GM18909 (cell line): ENCODE measurements at regions not wholly inside any gene's neighbourhood (a gene's known extent, or its start where the extent isn't known, plus 50 kb on each side); places are given as distances from the start of the nearest gene placed in this dataset.
A peak's percentile ranks its signal among the peaks of the same experiment; 100 is the strongest.
"Not testable (repeated sequence)": the region's sequence is repeated elsewhere in the genome, so short reads cannot be mapped to it uniquely, and the experiment has no call there.

Experiments used
- ATAC-seq: cut with Tn5 transposase; IDR thresholded peaks from one replicate; pipeline ENCODE4 v1.9.1; 2021; ENCODE audit warnings: mild to moderate bottlenecking; ENCODE audit not compliant: unreplicated experiment, poor library complexity

GRCh38 chr10:50993771-50994251 is 80.5 kb upstream of the PRKG1 start:
- no peak for ATAC-seq

- ATAC-seq = no peak
These were observed 76.8 kb upstream of the PRKG1 start for GRCh38 chr10:50997461-50997860.

- no peak for ATAC-seq
These were observed 75.1 kb upstream of the PRKG1 start for GRCh38 chr10:50999163-50999562.

GRCh38 chr10:51000164-51000563 is 74.1 kb upstream of the PRKG1 start:
- no peak for ATAC-seq

GRCh38 chr10:51000976-51001375 is 73.3 kb upstream of the PRKG1 start:
- no peak for ATAC-seq

- ATAC-seq = peak; percentile 71
These were observed 72.7 kb upstream of the PRKG1 start for GRCh38 chr10:51001587-51001986.

GRCh38 chr10:51002469-51002868 is 71.8 kb upstream of the PRKG1 start:
- ATAC-seq = no peak

GRCh38 chr10:51004776-51005175 is 69.5 kb upstream of the PRKG1 start:
- ATAC-seq = no peak

- no peak for ATAC-seq
These were observed 68.7 kb upstream of the PRKG1 start for GRCh38 chr10:51005551-51005950.

GRCh38 chr10:51006686-51007085 is 67.6 kb upstream of the PRKG1 start:
- ATAC-seq = no peak

GRCh38 chr10:51007781-51008180 is 66.5 kb upstream of the PRKG1 start:
- ATAC-seq = no peak

GRCh38 chr10:51008346-51008745 is 65.9 kb upstream of the PRKG1 start:
- no peak for ATAC-seq

GRCh38 chr10:51010977-51011376 is 63.3 kb upstream of the PRKG1 start:
- peak; percentile 61 for ATAC-seq

GRCh38 chr10:51012073-51012472 is 62.2 kb upstream of the PRKG1 start:
- no peak for ATAC-seq

- no peak for ATAC-seq
These were observed 59.5 kb upstream of the PRKG1 start for GRCh38 chr10:51014680-51015389.

- not testable (repeated sequence) for ATAC-seq
These were observed 58.9 kb upstream of the PRKG1 start for GRCh38 chr10:51015390-51015754.

GRCh38 chr10:51020200-51020599 is 54.1 kb upstream of the PRKG1 start:
- no peak for ATAC-seq

- no peak for ATAC-seq
These were observed 51.2 kb upstream of the PRKG1 start for GRCh38 chr10:51022933-51023585.

- no peak for ATAC-seq
These were observed 50.7 kb upstream of the PRKG1 start for GRCh38 chr10:51023636-51024035.
